HCT116 (cell line): ENCODE measurements at regions not wholly inside any gene's neighbourhood (a gene's known extent, or its start where the extent isn't known, plus 50 kb on each side); places are given as distances from the start of the nearest gene placed in this dataset.

ENCODE experiments used
- ATAC-seq: fragments of 200-7000 bp; cut with Tn5 transposase; 2 replicates; pipeline ENCODE4 v1.9.1; 2020; ENCODE audit warnings: mild to moderate bottlenecking, moderate library complexity
- BruUV-seq: library from RNA; stranded (reverse); fragments of 400-500 nt; replicated peaks from 2 replicates; lab custom pipeline; 2021; lab: Mats Ljungman, UMichigan
- CTCF ChIA-PET: fragments of 300-600 bp; sonication (Branson Sonifier 250); formaldehyde crosslinking; loops from one replicate; lab custom pipeline; 2021; ENCODE audit warnings: antibody characterized with exemption; lab: Charles Lee
- POLR2A ChIA-PET: fragments of 300-600, 350-600 bp; sonication (Branson Sonifier 250); formaldehyde crosslinking; loops from one replicate; lab custom pipeline; 2021; ENCODE audit warnings: antibody characterized with exemption; lab: Charles Lee
- RAD21 ChIA-PET, 2 experiments: fragments of 300-600 bp; sonication (Branson Sonifier 250); formaldehyde crosslinking; loops; one replicate each; lab custom pipeline; 2023; ENCODE audit warnings: low total read pairs in 2 of 2; ENCODE audit not compliant: uncharacterized antibody in 2 of 2, unreplicated experiment in 2 of 2, low non-redundant PET in 1 of 2; lab: Charles Lee
- DNase-seq: peaks from one replicate; pipeline ENCODE4 v3.0.0-alpha.2; 2010; ENCODE audit warnings: low read depth, low spot score
- H2AFZ ChIP-seq: fragments of 200-600 bp; shearing (Covaris generic), sonication (generic); 2 replicates; pipeline ENCODE4 v1.6.1; 2017; ENCODE audit warnings: low read depth, mixed run types, mixed read lengths, antibody characterized with exemption, low read length; ENCODE audit not compliant: poor library complexity, severe bottlenecking
- H3K27ac ChIP-seq: 2 replicates; pipeline ENCODE4 v1.5.1; 2012; ENCODE audit warnings: low read depth, low read length
- H3K27me3 ChIP-seq: fragments of 200-600 bp; sonication (generic); 2 replicates; pipeline ENCODE4 v1.6.1; 2016; ENCODE audit warnings: mixed run types, low read length, mixed read lengths; ENCODE audit not compliant: insufficient read depth
- H3K36me3 ChIP-seq, 2 experiments: fragments of 200-500 bp in 1 of 2; fragments of 200-600 bp in 1 of 2; sonication (Bioruptor generic) in 1 of 2; sonication (generic) in 1 of 2; 2 replicates each; pipeline versions ENCODE4 v1.5.1 to v1.6.1; 2014 to 2016; ENCODE audit warnings: low read length in 2 of 2, inconsistent platforms in 1 of 2, mixed read lengths in 1 of 2, mixed run types in 1 of 2; ENCODE audit not compliant: insufficient read depth in 2 of 2, control insufficient read depth in 1 of 2
- H3K4me1 ChIP-seq, 2 experiments: fragments of 200-600 bp in 1 of 2; sonication (generic) in 1 of 2; 2 replicates each; pipeline versions ENCODE4 v1.5.1 to v1.6.1; 2012 to 2017; ENCODE audit warnings: low read length in 2 of 2, inconsistent platforms in 1 of 2, mild to moderate bottlenecking in 1 of 2, mixed read lengths in 1 of 2, mixed run types in 1 of 2, moderate library complexity in 1 of 2; ENCODE audit not compliant: insufficient read depth in 2 of 2, control insufficient read depth in 1 of 2
- H3K4me2 ChIP-seq: fragments of 200-600 bp; sonication (generic); 2 replicates; pipeline ENCODE4 v1.6.1; 2017; ENCODE audit warnings: mixed run types, low read length, mixed read lengths
- H3K4me3 ChIP-seq, 2 experiments: fragments of 200-600 bp in 1 of 2; sonication (generic) in 1 of 2; replicated peaks in 1 of 2; 2 replicates each; pipeline ENCODE4 v1.5.1; 2011 to 2016; ENCODE audit warnings: low read length in 2 of 2, control low read depth in 1 of 2, low read depth in 1 of 2, mild to moderate bottlenecking in 1 of 2, mixed read lengths in 1 of 2, mixed run types in 1 of 2
- H3K79me2 ChIP-seq: fragments of 200-600 bp; sonication (generic); 2 replicates; pipeline ENCODE4 v1.6.1; 2017; ENCODE audit warnings: mild to moderate bottlenecking, mixed run types, low read length, moderate library complexity, mixed read lengths; ENCODE audit not compliant: insufficient read depth
- H3K9ac ChIP-seq: fragments of 200-600 bp; sonication (generic); 2 replicates; pipeline ENCODE4 v1.6.1; 2016; ENCODE audit warnings: low read length, mixed read lengths
- H3K9me2 ChIP-seq: fragments of 200-600 bp; sonication (generic), shearing (Covaris generic); 2 replicates; pipeline ENCODE4 v1.6.1; 2017; ENCODE audit warnings: mixed run types, mild to moderate bottlenecking, moderate library complexity; ENCODE audit not compliant: insufficient read depth
- H3K9me3 ChIP-seq, 2 experiments: fragments of 200-500 bp in 1 of 2; fragments of 200-600 bp in 1 of 2; sonication (Bioruptor generic) in 1 of 2; sonication (generic) in 1 of 2; 2 replicates each; pipeline ENCODE4 v1.6.1; 2014 to 2017; ENCODE audit warnings: low read length in 2 of 2, mixed read lengths in 2 of 2, inconsistent platforms in 1 of 2, low read depth in 1 of 2, mild to moderate bottlenecking in 1 of 2, mixed run types in 1 of 2, moderate library complexity in 1 of 2; ENCODE audit not compliant: control insufficient read depth in 1 of 2, insufficient read depth in 1 of 2
- H4K20me1 ChIP-seq: fragments of 200-600 bp; sonication (generic), shearing (Covaris generic); 2 replicates; pipeline ENCODE4 v1.6.1; 2017; ENCODE audit warnings: mixed run types, mild to moderate bottlenecking, moderate library complexity; ENCODE audit not compliant: insufficient read depth
- ATF3 ChIP-seq: IDR thresholded peaks from 2 replicates; pipeline ENCODE4 v1.6.1; 2012
- CEBPB ChIP-seq: IDR thresholded peaks from 2 replicates; pipeline ENCODE4 v1.6.1; 2012; ENCODE audit warnings: low read depth
- CTCF ChIP-seq, 3 experiments: fragments of 200-600 bp in 1 of 3; sonication (generic) in 1 of 3; IDR thresholded peaks in 2 of 3; conservative IDR thresholded peaks in 1 of 3; 2 replicates each; pipeline ENCODE4 v1.5.1; 2012 to 2017; ENCODE audit warnings: low read depth in 2 of 3, low read length in 2 of 3, antibody characterized with exemption in 1 of 3, borderline replicate concordance in 1 of 3, control low read depth in 1 of 3, mild to moderate bottlenecking in 1 of 3, mixed read lengths in 1 of 3, mixed run types in 1 of 3, moderate library complexity in 1 of 3; ENCODE audit not compliant: insufficient read depth in 1 of 3
- EGR1 ChIP-seq: IDR thresholded peaks from 2 replicates; pipeline ENCODE4 v1.6.1; 2012; ENCODE audit warnings: low read depth
- EZH2 ChIP-seq: fragments of 200-600 bp; sonication (generic); IDR thresholded peaks from 2 replicates; pipeline ENCODE4 v1.6.1; 2017; ENCODE audit warnings: antibody characterized with exemption, mixed run types
- EZH2phosphoT487 ChIP-seq: fragments of 200-600 bp; IDR thresholded peaks from 2 replicates; pipeline ENCODE4 v1.6.1; 2018; ENCODE audit warnings: antibody characterized with exemption, borderline replicate concordance
- FOSL1 ChIP-seq: IDR thresholded peaks from 2 replicates; pipeline ENCODE4 v1.6.1; 2012; ENCODE audit warnings: low read depth
- JUND ChIP-seq: IDR thresholded peaks from 2 replicates; pipeline ENCODE4 v1.6.1; 2012
- MAX ChIP-seq: IDR thresholded peaks from 2 replicates; pipeline ENCODE4 v1.6.1; 2012
- POLR2A ChIP-seq: IDR thresholded peaks from 2 replicates; pipeline ENCODE4 v1.7.0; 2011; ENCODE audit warnings: borderline replicate concordance; ENCODE audit not compliant: insufficient read depth, insufficient read length; ENCODE audit errors: extremely low read depth
- RAD21 ChIP-seq: IDR thresholded peaks from 2 replicates; pipeline ENCODE4 v1.6.1; 2012; ENCODE audit warnings: low read depth, mild to moderate bottlenecking
- REST ChIP-seq: IDR thresholded peaks from 2 replicates; pipeline ENCODE4 v1.6.1; 2012; ENCODE audit warnings: low read depth
- SIN3A ChIP-seq: IDR thresholded peaks from 2 replicates; pipeline ENCODE4 v1.6.1; 2012; ENCODE audit warnings: low read depth
- SP1 ChIP-seq: IDR thresholded peaks from 2 replicates; pipeline ENCODE4 v1.6.1; 2012; ENCODE audit warnings: low read depth
- YY1 ChIP-seq: IDR thresholded peaks from 2 replicates; pipeline ENCODE4 v1.6.1; 2011; ENCODE audit warnings: low read length, low read depth, moderate library complexity, mild to moderate bottlenecking; ENCODE audit not compliant: insufficient replicate concordance; ENCODE audit errors: extremely low read depth
- ZFX ChIP-seq: fragments of 450-650 bp; IDR thresholded peaks from 2 replicates; pipeline ENCODE4 v1.6.1; 2017
- ZNF274 ChIP-seq: fragments of 200-500 bp; sonication (Bioruptor generic); IDR thresholded peaks from 2 replicates; pipeline ENCODE4 v1.6.1; 2014; ENCODE audit warnings: mild to moderate bottlenecking, low read depth, low read length, inconsistent platforms
- intact Hi-C: fragments of 100-400 bp; cut with micrococcal nuclease; formaldehyde crosslinking; loops from 2 replicates; pipeline ENCODE4 v1.10.0; 2022
- TF ChIP-seq, protein P1 (sequence below): IDR thresholded peaks from 2 replicates; pipeline ENCODE4 v1.6.1; 2011; ENCODE audit warnings: mild to moderate bottlenecking, low read length, moderate library complexity; ENCODE audit not compliant: insufficient replicate concordance; ENCODE audit errors: extremely low read depth

GRCh38 chr12:45548426-45548825 is 181.1 kb upstream of the ARID2 start:
- Histone ChIP-seq H3K79me2 (no peaks in the 10 kb centered on the region), H3K9me3 (no peaks in the 10 kb centered on the region), H3K27me3 (no peaks in the 10 kb centered on the region), H3K9me2 (no peaks in the 10 kb centered on the region), H3K36me3 (no peaks in the 10 kb centered on the region)
- DNase-seq (no peak), ATAC-seq (no peak)
- RAD21 ChIA-PET, result no interaction called here
- intact Hi-C loops, result loop anchor here (10.0 kb wide), 1 partner anchor 374 kb away; no protein-coding TSS in a partner anchor
- CTCF ChIA-PET, result no interaction called here
- BruUV-seq, result no TSS peak
- POLR2A ChIA-PET, result no interaction called here
- TF ChIP-seq FOSL1 (no peak), JUND (no peak), EZH2phosphoT487 (no peak), ZFX (no peak), ATF3 (no peak), SIN3A (no peak), MAX (no peak), CTCF (IDR thresholded peaks at IDR 0.05 in 2 of 3, conservative IDR thresholded peaks at IDR 0.05 in 1 of 3; ENCODE audit: borderline replicate concordance in 1 of 3, insufficient read depth in 1 of 3, low read depth in 2 of 3, low read length in 2 of 3) (no peak), YY1 (no peak), EZH2 (no peak), EGR1 (no peak), CEBPB (no peak), ZNF274 (no peak), REST (no peak), RAD21 (no peak), SP1 (no peak), POLR2A (no peak)
- TF ChIP-seq, protein P1, sequence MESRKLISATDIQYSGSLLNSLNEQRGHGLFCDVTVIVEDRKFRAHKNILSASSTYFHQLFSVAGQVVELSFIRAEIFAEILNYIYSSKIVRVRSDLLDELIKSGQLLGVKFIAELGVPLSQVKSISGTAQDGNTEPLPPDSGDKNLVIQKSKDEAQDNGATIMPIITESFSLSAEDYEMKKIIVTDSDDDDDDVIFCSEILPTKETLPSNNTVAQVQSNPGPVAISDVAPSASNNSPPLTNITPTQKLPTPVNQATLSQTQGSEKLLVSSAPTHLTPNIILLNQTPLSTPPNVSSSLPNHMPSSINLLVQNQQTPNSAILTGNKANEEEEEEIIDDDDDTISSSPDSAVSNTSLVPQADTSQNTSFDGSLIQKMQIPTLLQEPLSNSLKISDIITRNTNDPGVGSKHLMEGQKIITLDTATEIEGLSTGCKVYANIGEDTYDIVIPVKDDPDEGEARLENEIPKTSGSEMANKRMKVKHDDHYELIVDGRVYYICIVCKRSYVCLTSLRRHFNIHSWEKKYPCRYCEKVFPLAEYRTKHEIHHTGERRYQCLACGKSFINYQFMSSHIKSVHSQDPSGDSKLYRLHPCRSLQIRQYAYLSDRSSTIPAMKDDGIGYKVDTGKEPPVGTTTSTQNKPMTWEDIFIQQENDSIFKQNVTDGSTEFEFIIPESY, result no peak
- TF ChIP-seq, all 23 proteins: peak for 0
- Histone ChIP-seq H3K4me2 (no peak overlapping the region), H3K9ac (no peak overlapping the region), H2AFZ (no peak overlapping the region), H3K27ac (no peak overlapping the region), H3K4me3 (no peak overlapping the region), H4K20me1 (no peaks in the 10 kb centered on the region), H3K4me1 (no peaks in the 10 kb centered on the region)
